C1 segment of cervical spinal cord (tissue), 14 donors: ENCODE measurements at regions not wholly inside any gene's neighbourhood (a gene's known extent, or its start where the extent isn't known, plus 50 kb on each side); places are given as distances from the start of the nearest gene placed in this dataset.

Experiments used
- DNase-seq, 14 donors: peaks; one replicate each; lab custom pipeline; 2025; lab: John Stamatoyannopoulos, UW

GRCh38 chr13:82698941-82699340, 1183.3 kb downstream of the SLITRK1 start:
- no peak for DNase-seq

GRCh38 chr13:82698383-82698782, 1183.9 kb downstream of the SLITRK1 start:
- DNase-seq = no peak

- no peak for DNase-seq
These were observed 1188.7 kb downstream of the SLITRK1 start for GRCh38 chr13:82693607-82694006.

GRCh38 chr13:82688400-82688994, 1193.8 kb downstream of the SLITRK1 start:
- DNase-seq = no peak

- DNase-seq = no peak
These were observed 1194.4 kb downstream of the SLITRK1 start for GRCh38 chr13:82687884-82688283.

- no peak for DNase-seq
These were observed 1200.7 kb downstream of the SLITRK1 start for GRCh38 chr13:82681535-82681934.

GRCh38 chr13:82678052-82678451, 1204.2 kb downstream of the SLITRK1 start:
- DNase-seq = no peak

- no peak for DNase-seq
These were observed 1207.2 kb downstream of the SLITRK1 start for GRCh38 chr13:82675024-82675423.

- DNase-seq = no peak
These were observed 1207.7 kb downstream of the SLITRK1 start for GRCh38 chr13:82674546-82674945.

- no peak for DNase-seq
These were observed 1210.0 kb downstream of the SLITRK1 start for GRCh38 chr13:82672248-82672647.

GRCh38 chr13:82664183-82664582, 1218.1 kb downstream of the SLITRK1 start:
- no peak for DNase-seq

- DNase-seq = no peak
These were observed 1221.1 kb downstream of the SLITRK1 start for GRCh38 chr13:82661126-82661525.

- DNase-seq = no peak
These were observed 1223.5 kb downstream of the SLITRK1 start for GRCh38 chr13:82658811-82659210.

- DNase-seq = no peak
These were observed 1224.8 kb downstream of the SLITRK1 start for GRCh38 chr13:82657471-82657870.

GRCh38 chr13:82654861-82655855, 1227.1 kb downstream of the SLITRK1 start:
- no peak for DNase-seq

- no peak for DNase-seq
These were observed 1228.1 kb downstream of the SLITRK1 start for GRCh38 chr13:82654143-82654542.

GRCh38 chr13:82647540-82647939, 1234.7 kb downstream of the SLITRK1 start:
- no peak for DNase-seq

GRCh38 chr13:82636119-82636518, 1246.2 kb downstream of the SLITRK1 start:
- DNase-seq = no peak

GRCh38 chr13:82634946-82635345, 1247.3 kb downstream of the SLITRK1 start:
- no peak for DNase-seq

- DNase-seq = no peak
These were observed 1255.1 kb downstream of the SLITRK1 start for GRCh38 chr13:82627183-82627582.

- DNase-seq = no peak
These were observed 1256.6 kb downstream of the SLITRK1 start for GRCh38 chr13:82625717-82626116.

GRCh38 chr13:82615043-82615442, 1267.2 kb downstream of the SLITRK1 start:
- no peak for DNase-seq

GRCh38 chr13:82614086-82614485, 1268.2 kb downstream of the SLITRK1 start:
- DNase-seq = no peak
